ENCODE measurements at regions not wholly inside any gene's neighbourhood (a gene's known extent, or its start where the extent isn't known, plus 50 kb on each side); places are given as distances from the start of the nearest gene placed in this dataset.

DNA sequence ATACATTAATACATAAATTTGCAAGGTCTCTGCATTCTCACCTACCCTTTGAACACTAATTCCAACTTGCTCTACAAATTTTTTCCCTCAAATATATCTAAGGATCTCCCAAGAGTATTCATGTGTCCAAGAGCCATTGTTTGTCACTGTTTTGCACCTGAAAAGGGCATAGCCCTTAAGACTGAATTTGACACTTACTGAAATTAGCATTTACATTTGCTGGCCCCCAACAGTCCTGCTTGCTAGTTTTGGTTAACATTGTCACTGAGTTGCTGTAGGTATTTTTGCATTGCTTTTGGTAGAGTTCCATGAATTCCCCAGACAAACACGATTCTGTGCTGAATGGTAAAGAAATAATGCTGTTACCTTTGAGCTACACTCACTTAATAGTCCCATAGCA is 57.3 kb downstream of the KCNA4 start:
- DNase-seq (ENCODE audit: low read depth): no peak

DNA sequence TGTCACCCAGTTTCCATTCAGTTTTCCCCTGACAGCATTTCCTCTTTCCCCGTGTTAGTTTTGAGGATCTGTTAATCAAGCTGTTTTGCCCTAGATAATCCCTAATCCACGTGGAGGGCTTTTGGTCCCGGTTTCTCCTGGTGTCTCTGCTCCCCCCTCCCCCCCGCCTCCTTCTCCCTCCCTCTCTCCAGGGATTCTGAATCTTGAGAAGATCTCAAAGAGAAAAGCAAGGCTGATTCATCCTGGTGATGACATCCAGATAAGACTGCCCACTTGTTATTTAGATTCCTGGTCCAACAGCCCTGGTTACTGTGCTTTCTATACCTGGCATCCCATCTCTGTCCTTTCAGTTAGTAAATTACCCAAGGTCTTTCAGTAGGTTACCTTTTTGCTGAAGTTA is 59.4 kb downstream of the KCNA4 start:
- no peak for DNase-seq (ENCODE audit: low read depth)

DNA sequence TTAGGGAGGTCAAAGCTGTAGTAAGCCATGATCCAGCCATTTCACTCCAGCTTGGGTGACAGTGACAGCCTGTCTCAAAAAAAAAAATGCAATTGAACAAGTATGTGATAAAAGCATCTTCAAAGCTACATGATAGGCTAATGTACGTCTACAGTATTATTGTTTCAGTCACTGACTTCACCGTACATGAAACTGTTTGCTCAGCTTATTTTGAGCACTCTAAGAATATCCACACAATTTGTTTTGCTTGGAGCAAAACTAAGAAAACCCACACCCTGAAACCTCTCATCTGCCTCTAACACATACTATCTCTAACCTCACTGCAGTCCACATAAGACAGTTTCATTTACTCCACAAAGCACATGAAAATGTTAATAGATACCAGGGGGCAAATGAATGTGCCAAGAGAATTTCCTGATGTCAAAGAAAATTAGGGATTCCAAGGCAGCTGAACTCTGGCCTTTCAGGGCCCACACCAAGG is 60.7 kb downstream of the KCNA4 start:
- no peak for DNase-seq (ENCODE audit: low read depth)

GRCh38 chr11:29943347-29943746 is 73.5 kb downstream of the KCNA4 start:
- no peak for DNase-seq (ENCODE audit: low read depth)

GRCh38 chr11:29937526-29937925 is 79.3 kb downstream of the KCNA4 start:
- no peak for DNase-seq (ENCODE audit: low read depth)

DNA sequence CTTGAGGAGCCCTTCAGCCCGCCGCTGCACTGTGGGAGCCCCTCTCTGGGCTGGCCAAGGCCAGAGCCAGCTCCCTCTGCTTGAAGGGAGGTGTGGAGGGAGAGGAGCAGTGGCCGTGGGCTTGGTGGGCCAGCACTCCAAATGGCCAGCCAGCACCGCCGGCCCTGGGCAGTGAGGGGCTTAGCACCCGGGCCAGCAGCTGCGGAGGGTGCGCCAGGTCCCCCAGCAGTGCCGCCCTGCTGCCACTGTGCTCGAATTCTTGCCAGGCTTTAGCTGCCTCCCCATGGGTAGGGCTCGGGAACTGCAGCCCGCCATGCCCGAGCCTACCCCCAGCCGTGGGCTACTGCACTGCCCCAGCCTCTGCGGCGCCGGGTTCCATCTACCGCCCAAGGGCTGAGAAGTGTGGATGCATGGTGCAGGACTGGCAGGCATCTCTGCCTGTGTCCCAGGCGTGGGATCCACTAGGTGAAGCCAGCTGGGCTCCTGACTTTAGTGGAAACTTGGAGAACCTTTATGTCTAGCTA is 82.7 kb downstream of the KCNA4 start:
- DNase-seq (ENCODE audit: low read depth): no peak

- DNase-seq (ENCODE audit: low read depth): no peak
Measured at GRCh38 chr11:29916040-29916439, 100.8 kb downstream of the KCNA4 start.

- DNase-seq (ENCODE audit: low read depth): no peak
Measured at GRCh38 chr11:29914203-29914930, 102.5 kb downstream of the KCNA4 start.

GRCh38 chr11:29913352-29913751 is 103.5 kb downstream of the KCNA4 start:
- no peak for DNase-seq (ENCODE audit: low read depth)

DNA sequence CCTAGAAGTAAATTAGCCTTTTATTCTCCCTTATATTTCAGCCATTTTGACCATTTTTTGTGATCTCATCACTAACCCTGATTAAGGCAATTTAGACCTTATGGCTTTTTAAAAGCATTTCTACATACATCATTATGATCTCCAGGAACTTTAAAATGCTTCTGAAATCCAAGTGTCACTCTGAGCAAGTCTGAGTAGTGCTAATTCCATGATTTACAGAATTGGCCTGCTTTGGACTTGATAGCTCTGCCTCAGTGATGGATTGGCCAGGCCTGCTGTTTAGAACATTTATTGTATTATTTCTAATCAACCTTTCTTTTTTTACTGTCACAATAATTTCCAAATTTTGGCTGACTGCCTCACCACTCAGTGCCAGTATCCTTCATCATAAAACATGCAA is 116.4 kb downstream of the KCNA4 start:
- no peak for DNase-seq (ENCODE audit: low read depth)

- no peak for DNase-seq (ENCODE audit: low read depth)
Measured at GRCh38 chr11:29879560-29879959, 137.3 kb downstream of the KCNA4 start.

DNA sequence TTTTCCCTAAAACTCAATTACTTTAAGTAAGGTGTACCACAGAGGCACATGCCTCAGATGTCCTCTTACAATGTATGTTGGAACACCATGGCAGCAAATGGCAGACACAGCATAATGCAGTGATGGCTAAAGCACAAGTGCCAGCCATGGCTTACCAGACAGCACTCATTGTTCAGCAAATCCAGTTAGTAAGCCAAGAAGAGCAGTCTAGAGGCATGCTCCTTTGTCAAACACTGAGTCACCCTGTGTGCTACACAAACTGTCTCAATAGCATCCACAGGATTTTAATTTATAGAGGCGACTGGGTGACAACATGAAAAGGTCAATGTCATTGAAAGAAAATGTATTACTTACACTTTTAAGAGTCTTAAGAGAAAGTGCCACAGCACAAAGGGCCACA is 140.6 kb downstream of the KCNA4 start:
- DNase-seq (ENCODE audit: low read depth): no peak

- no peak for DNase-seq (ENCODE audit: low read depth)
Measured at GRCh38 chr11:29847219-29847618, 169.6 kb downstream of the KCNA4 start.

GRCh38 chr11:29844701-29845379 is 172.0 kb downstream of the KCNA4 start:
- no peak for DNase-seq (ENCODE audit: low read depth)

DNA sequence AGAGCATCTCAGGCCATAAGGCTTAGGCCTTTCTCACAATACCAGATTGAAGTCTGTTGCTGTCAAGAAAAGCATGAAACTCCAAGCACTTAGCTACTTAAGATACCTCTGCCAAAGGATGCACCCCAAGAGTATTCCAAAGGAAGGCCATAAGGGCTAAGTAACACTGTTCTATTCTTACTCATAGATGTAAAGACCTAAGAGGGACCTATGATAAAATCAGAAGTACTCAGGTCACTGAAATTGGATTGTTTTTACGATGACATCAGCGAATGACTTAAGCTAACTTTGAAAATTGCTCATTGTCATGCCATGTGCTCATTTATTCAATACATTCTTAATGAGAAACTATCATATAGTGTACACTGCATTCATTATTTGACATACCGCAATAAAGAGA is 172.8 kb downstream of the KCNA4 start:
- DNase-seq (ENCODE audit: low read depth): no peak

- DNase-seq (ENCODE audit: low read depth): no peak
Measured at GRCh38 chr11:29842061-29842460, 174.8 kb downstream of the KCNA4 start.

DNA sequence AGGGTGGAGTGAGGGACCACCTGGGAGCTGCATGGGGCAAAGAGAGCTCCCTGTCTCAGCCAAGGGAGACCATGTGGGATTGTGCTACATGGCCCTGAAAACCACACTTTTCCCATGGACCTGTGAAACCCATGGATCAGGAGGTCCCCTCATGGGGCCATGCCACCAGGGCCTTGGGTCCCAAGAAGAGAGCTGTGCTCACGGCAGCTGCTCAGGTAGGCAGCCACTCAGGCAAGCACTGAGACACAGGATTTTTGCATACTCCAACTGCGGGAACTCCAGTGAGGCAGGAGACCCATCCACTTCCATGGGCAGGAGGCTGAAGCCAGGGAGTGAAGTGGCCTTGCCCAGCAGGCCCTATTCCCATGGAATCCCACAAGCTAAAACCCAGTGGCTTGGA is 190.0 kb downstream of the KCNA4 start:
- DNase-seq (ENCODE audit: low read depth): no peak

GRCh38 chr11:29816359-29816758 is 200.5 kb downstream of the KCNA4 start:
- no peak for DNase-seq (ENCODE audit: low read depth)

DNA sequence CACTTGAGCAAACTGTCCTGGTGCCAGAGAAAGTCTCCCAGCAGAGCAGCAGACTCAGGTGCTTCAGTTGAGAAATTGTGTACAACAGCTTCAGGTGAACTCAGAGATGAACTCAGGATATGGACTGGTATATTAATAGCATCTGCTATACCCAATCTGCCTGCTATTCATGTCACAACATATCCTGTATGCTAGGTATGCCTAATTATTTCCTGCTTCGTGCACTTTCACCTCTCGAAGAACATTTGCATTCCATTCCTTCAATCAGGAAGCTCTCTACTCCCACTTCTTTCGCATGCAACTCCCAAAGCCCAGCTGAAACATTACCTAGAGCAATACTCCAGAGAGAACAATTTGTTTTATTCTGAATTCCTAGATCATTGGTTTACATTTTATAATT is 207.7 kb downstream of the KCNA4 start:
- no peak for DNase-seq (ENCODE audit: low read depth)

- DNase-seq (ENCODE audit: low read depth): no peak
Measured at GRCh38 chr11:29802522-29802921, 214.3 kb downstream of the KCNA4 start.

DNA sequence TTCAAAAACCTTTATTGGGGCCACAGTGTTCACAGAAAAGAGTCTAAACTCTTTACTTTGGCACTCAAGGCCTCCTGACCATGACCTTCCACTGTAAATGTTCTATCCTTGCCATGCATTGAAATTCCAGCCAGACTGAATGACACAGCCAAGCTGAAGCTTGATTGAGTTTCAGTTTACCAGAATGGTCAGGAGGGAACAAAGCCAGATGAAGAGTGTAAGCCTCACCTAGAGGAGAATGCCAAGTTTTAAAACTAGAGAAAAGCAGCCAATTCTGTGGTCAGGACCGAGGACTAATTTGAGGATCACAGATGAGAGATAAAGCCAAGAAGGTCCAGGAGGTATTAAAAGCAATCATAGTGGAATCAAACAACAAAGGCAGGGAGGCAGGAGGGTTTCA is 215.3 kb downstream of the KCNA4 start:
- DNase-seq (ENCODE audit: low read depth): no peak

GRCh38 chr11:29786092-29786491 is 230.7 kb downstream of the KCNA4 start:
- no peak for DNase-seq (ENCODE audit: low read depth)

DNA sequence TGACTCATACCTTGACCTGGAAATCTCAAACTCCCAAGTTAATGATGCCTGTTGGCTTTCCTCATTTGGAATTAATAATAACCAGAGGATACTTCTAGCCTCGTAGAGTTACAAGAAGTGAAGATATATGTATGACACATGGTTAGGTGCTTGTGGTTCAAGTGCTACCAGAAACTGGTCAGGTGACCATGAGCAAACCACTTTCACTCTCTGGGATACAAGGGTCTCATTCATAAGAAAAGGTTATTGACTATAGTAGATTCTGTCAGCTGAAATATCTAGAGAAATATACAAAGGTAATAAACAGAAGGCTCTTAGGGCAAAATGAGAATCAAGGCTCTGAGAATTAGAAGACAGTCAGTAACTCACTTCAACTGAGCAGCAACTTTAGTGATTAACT is 233.3 kb downstream of the KCNA4 start:
- DNase-seq (ENCODE audit: low read depth): no peak

DNA sequence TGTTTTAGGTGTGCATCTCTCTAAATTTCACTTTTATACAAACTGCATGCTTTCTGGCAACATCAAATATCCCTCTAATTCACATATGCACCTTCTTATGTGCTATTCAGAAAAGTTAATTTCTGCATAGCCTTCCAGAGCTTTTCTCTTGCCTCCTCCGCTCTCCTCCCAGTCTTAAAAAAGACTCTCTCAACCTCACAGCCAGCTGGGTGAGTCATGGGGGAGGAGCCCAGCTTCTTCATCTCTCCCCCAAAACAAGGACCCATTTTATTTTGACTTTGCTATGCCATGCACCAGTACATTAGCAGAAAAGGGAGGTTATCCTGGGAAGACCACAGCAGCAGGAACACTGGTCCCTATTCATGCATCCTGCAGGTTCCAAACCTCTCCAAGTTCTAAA is 234.4 kb downstream of the KCNA4 start:
- DNase-seq (ENCODE audit: low read depth): no peak

Measured in HS-27A (cell line).